NCI-H1436 (cell line): ENCODE measurements at regions not wholly inside any gene's neighbourhood (a gene's known extent, or its start where the extent isn't known, plus 50 kb on each side); places are given as distances from the start of the nearest gene placed in this dataset.

Source experiments
- DNase-seq: peaks from one replicate; lab custom pipeline; 2025; lab: John Stamatoyannopoulos, UW

DNA sequence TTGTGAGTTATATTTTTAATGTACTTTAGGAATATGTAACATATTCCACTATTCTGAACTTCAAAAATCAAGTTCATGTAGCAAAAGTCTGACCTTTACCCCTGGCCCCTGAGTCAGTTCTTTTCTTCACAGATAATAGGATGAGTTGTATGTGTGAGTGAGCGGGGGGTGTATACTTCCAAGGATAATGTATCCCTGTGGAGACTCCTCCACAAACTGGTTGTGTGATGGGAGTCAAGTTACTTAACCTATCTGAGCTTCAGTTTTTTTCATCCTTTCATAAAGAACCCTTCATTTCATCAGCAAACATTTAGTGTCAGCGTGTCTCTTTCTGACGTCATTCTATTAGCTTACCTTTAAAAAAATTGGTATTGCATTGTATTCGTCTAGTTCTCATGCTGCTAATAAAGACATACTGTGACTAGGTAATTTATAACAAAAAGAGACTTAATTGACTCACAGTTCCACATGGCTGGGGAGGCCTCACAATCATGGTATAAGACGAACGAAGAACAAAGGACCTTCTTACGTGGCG lies 288.1 kb upstream of the GPC6 start:
- no peak for DNase-seq

DNA sequence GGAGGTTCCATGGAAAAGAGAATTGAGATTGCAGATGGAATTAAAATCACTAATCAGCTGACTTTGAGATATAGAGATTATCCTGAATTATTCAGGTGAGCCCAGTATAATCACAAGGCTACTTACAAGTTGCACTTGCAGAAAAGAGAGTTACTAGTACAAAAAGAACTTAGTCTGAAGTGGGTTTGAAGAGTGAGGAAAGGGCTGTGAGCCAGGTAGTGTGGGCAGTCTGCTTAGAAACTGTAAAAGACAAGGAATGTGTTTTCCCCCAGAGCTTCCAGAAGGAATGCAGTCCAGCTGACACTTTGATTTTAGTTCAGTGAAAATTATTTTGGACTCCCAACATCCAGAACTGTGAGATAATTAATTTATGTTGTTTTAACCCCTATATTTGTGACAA lies 285.4 kb upstream of the GPC6 start:
- DNase-seq: no peak

DNA sequence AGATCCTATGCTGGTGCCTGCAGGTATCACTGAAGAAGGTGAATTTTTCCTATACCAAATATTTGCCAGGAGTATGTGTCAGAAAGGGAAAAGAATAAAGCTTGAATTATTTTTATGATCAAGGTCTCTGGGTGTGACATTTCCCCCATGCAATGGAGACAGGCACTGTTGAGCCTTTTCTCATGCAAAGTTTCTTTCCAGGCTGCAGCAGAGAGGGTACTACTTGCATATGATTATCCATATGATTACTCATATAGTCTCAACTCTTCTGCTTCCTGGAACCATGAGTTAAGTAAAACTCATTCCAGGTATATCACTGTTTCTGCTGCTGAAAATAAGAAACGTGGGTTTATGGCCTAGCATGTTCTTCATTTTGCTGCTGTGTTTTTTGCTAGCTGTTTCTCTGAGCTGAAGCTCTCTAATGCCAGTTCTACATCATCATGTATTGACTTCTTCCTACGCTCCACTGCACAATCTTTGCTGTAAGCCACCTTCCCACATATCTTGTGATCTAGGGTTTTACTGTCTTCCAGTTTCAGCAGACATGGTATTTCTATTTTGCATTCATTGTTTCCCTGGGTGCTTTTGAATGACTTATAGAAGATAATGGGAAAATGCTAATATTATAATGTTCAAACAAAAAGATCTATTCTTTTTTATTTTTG lies 278.7 kb upstream of the GPC6 start:
- no peak for DNase-seq

DNA sequence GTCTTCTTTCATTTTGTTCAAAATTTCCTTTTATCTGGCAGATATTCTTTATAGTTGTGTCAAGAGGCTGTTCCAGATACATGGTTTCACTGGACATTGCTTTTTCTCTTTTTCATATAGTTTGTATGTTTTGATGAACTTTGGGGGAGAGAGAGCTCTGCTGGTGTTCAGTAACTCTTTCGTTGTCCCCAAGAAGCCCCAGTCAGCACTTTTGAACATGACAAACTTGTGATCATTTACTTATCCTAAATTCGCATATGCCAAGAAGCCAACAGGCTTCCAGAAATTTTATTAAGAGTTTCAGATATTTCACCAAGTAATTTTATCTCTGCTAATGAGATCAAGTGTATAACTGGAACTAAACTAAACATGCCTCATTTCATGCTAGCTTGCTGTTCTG lies 275.8 kb upstream of the GPC6 start:
- no peak for DNase-seq

DNA sequence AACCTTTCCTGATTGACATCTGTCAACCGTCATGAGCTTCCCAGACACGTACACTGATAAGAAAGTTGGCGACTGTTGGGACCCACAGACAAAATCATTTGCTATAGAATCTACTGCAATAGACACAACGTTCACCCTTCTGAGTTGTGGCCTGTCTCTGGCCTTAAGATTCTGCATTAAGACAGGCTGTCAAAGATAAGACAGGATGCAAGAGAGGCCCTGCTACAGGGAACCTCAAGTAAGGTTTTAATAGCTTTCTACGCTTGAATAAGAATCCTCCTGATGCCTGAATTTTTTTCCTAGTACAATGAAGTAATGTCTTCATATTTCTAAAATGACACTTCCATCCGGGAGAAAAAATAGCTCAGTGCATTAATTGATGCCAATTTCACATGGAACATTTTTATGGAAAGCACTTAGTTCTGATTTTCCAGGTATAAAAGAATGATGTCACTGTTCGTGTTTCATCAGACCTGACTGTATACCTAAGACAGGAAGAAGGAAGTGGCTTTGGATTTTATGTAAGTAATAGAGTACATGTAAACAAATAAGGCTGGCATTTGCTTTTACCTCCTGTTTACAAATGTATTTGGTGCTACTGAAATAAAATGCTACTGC lies 275.2 kb upstream of the GPC6 start:
- DNase-seq: no peak

DNA sequence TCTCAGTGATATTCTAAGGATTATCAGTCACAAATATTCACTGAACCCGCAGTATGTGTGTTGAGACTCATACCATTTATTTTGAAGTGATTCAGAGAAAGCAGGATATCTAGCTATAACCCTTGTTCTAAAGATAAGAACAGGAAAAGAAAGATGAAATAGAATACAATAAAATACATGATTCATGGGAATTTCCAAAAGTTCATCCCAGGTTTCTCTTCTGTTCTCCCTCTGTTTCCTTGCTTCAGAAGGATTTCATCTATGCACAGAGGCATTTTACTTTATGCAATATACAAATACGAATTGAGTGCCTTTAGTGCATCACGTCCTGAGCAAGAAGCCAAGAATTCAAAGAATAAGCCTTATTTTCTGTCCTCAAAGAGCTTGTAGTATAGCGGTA lies 274.4 kb upstream of the GPC6 start:
- DNase-seq: no peak

DNA sequence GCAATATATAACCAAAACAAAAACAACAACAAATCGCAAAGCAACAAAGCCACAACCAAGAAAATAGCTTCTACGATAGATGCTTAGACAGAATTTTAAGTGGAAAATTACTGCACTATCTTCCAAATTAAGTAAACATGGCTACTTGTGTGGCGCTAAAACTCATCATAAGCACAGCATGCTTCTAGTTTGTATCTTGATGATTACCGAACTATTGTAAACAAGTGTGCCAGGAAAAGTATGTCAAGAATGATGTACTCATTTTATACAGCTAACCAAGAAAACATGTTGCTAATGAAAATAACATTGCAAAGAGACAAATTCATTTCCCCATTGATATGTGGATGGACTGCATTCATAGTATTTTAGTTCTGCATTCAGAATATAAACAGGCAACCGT lies 271.9 kb upstream of the GPC6 start:
- no peak for DNase-seq

DNA sequence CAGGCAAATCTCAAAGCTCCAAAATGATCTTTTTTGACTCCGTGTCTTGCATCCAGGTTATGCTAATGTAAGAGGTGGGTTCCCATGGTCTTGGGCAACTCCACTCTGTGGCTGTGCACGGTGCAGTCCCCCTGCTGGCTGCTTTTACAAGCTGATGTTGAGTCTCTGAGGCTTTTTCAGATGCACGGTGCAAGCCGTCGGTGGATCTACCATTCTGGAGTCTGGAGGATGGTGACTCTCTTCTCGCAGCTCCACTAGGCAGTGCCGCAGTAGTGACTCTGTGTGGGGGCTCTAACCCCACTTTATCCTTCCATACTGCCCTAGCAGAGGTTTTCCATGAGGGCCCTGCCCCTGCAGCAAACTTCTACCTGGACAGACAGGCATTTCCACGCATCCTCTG lies 266.8 kb upstream of the GPC6 start:
- DNase-seq: no peak

DNA sequence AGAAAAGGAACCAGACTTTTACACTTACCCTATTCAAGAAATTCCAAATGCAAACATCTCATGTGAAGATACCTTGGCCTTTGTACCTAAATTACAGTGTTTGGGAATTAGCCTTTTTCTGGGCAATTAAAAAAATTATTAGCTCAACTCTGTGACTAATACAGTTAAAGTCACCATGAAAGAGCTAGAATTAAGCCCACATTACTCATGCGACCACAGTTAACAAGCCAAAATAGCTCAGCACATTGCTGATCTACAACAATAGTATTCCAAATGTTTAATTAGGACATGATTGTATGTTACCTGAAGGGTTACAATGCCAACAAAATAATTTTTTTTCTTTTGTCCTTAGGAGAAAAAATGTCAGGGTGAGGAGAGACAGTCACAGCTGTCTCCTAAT lies 263.6 kb upstream of the GPC6 start:
- no peak for DNase-seq

DNA sequence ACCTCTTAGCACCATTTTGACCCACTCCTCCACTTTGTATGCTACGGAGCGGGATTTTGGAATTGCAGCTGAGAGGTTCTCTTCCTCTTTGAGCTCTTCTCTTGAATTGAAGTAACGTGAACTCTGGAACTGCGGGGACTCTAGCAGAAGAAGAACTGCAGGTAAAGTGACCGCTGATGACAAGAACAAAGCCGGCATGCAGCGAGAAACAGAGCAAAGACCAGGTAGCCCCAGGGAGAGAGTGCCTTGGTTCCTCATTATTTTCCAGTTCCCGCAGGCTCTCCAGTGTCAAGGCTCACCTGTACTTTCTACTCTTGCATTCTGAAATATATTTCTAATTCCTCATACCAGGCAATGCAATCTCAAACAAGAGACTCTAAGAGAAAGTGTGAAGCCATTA lies 260.3 kb upstream of the GPC6 start:
- no peak for DNase-seq

DNA sequence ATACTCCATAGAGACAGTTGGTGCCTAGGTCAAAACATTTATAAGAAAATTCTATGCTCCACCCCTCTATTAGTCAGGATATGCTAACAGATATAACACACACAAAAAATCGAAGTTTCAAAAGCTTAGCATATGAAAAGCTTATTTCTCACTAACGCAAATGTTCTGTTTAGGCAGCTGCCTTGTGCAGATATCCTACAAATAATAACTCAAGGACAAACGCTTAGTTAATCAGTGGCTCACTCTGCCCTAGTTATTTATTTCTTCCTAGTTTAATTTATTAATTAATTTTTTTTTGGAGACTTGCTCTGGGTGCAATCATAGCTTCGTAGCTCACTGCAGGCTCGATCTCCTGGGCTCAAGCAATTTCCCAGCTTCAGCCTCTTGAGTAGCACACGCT lies 259.7 kb upstream of the GPC6 start:
- no peak for DNase-seq

DNA sequence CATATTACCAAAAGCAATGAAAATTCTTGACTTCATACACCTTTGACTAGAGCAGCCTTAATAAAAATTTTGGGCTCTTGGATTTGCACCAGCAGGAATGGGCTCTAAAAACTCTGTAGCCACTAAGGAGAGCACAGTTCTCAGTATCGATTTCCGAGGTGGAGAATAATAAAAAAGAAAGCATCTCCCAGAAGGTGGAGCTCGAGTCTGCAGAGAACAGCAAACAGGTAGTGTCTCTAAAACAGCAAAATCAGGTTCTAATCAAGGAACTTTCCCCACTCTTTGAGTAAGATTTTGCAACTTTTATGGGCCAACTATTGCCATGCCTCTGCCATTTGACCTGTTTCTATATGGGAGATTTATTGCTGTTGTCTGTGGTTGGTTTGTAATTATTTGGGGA lies 258.7 kb upstream of the GPC6 start:
- no peak for DNase-seq

DNA sequence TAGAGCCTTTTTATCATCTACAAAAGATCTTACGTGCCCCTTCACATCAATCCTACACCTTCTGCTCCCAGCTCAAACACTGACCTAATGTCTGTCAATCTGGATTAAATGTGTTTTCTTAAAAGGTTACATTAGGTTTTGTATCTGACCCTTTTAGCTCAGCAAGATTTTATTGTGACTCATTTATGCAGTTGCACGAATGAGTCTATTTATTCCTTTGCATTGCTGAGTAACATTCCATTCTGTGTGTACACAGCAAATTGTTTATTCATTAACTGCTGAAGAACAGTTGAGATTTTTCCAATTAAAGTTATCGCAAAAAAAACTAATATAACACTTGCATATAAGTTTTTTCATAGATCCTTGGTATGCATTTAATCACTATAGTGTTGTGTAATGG lies 253.9 kb upstream of the GPC6 start:
- no peak for DNase-seq

DNA sequence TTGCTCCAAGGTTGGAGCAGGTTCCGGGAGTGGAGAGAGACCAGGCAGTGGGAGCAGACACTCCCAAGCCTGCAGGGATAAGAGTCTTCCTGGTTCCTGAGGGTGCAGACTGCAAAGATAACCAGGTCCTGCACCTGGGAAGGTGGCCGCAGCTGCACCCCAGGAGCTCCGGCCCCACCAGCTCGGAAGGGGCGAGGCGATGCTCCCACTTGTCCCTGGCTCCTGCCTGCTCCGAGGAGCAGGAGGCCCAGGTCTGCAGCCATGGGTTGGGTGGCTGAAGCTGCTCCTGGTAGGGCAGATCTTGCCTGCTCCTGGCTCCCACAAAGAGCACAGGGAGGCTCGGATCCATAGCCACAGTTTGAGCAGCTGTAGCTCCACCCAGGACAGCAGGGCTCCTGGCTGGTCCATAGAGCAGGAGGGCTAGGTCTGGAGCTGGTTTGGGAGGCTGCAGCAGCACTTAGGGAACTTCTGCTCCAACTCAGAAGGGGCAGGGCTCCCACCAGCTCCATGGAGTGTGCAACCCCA lies 251.6 kb upstream of the GPC6 start:
- no peak for DNase-seq

DNA sequence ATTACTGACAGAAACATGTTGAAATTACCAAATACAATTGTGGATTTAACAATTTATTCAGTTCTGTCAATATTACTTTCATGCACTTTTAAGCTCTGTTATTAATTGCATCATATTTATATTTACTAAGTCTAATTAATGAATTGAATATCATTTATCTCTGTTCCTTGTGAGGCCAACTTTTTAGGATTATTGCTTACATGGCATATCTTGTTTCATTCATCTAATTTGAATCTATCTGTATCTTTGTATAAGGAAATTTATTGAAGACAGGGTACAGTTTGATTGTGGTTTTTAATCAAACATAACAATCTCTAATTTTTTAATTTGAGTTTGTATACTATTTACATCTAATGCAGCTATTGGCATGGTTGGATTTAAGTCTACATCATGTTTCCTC lies 249.9 kb upstream of the GPC6 start:
- DNase-seq: no peak

DNA sequence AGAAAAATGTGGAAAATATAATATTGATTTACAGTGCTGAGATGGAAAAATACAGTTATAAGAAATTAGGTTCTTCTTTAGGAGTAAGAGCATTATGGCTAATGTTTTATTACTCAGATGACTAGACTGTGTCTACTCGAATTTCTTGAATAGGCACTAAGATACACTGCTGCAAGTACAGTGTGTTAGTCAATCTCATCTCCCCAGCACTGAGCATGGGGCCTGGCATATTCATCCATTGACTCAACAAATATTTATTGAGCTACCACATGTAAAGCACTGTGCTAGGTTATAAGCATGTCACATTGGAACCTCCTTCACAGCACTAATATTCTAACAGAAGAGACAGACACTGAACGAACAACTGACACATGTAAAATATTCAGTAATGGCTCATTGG lies 242.5 kb upstream of the GPC6 start:
- DNase-seq: no peak

DNA sequence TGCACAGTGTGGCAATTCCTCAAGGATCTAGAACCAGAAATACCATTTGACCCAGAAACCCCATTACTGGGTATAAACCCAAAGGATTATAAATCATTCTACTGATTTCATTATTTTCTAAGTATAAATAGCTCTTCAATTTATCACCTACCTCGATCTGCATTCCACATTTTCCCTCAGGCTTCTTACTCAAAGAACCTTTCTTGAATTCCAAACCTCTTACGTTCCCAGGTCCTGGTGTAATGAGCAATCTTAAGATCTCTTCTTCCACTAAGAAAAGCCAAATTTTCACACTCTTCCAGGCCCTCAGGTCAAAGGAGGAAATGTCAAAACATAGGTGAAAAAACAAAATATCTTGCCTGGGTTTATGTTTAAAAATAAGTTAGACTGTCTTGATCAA lies 237.3 kb upstream of the GPC6 start:
- no peak for DNase-seq

DNA sequence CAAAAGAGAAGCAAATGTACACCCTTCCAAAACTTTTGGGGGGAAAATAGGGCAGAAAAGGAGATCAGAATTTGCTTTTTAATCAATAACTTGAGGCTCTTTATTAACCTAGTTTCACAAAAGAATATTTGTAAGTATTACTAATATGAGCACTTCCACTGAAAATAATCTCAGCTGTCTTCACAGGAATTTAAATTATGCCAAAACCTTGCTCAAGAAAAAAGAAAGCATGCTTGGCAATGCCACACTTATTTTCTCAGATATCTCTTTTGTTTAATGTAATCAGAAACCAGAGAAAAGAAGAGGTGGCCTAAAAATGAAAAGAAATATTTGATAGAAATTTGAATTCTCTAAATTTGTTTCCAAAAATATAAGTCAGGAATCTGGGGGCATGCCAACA lies 234.9 kb upstream of the GPC6 start:
- no peak for DNase-seq

DNA sequence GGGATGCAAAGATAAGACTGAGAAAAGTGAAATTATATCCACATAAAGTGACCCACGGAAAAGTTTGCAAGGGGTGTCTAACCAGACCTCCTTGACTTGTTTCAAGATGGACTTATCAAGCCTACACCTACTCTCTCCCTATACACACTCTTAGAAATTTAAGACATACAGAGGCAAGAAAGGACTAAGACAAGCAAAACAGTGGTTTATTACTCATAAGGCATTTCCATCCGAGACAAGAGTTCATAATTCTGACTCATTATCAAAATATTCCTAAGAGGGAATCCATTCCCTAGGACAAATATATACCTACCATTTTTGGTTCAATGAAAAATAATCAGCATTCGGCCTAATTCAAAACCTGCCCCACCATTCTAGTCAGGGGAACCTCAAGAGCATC lies 232.6 kb upstream of the GPC6 start:
- no peak for DNase-seq

DNA sequence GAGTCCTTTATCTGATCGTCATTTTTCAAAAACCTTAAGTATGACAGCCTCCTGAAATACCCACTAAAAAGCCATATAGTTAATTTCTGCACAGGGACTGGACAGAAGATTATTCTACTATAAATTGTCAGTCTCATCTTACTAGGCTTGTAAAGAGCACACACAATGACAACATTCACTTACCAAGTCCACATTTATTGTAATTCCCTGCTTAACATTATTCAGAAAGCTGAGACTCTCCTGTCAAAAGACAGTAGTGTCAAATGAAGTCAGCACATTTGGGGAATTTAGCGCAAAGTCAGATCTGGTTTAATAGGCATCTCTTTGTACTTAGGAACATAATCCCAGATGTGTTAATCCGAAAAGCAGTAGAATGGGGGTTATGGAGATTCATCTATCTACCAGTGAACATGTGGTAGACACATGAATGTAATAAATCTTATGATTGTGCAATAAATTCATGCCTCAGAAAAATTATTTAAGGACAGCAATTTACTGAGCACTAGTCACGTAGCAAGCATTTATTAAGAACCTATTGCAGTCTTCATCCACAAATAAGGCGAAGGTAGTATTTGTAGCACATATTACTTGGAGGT lies 224.6 kb upstream of the GPC6 start:
- DNase-seq: no peak

DNA sequence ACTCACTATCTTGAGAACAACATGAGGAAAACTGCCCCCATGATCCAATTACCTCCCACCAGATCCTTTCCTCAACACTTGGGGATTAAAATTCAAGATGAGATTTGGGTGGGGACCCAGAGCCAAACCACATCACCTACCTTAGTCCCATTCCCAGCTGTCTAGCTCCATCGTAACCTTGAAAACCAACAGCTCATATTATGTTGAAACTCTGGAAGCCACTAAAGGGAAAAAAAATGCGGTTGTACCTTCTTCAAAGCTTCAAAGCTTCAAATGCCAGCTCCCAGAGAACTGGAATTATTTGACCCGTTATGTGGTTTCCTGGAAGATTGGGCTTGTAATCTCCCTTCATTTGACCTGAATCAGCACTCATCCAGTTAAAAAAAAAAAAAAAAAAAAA lies 223.1 kb upstream of the GPC6 start:
- no peak for DNase-seq

DNA sequence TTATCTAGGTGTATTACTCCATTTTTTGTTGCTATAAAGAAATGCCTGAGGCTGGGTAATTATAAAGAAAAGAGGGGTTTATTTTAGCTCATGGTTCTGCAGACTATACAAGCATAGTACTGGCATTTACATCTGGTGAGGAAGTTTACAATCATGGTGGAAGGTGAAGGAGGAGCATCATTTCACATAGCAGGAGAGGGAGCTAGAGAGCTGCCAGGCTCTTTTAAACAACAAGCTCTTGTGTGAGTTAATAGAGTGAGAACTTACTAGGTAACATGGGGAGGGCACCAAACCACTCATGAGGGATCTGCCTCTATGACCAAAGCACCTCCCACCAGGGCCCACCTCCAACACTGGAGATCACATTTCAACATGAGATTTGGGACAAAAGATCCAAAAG lies 221.7 kb upstream of the GPC6 start:
- no peak for DNase-seq

DNA sequence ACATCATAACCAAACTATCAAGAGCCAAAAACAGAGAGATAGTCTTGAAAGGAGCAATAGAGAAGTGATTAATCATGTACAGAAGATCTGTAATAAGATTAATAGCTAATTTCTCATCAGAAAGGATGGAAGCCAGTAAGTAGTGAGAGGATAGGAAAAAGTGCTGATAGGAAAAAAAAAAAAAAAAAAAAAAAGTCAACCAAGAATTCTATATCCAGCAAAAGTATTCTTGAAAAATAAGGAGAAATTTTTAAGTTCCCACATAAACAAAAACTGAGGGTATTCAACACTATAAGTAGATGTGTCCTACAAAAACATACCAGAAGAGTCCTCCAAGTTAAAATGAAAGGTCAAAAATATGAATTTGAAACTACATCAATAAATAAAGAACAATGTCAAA lies 218.7 kb upstream of the GPC6 start:
- DNase-seq: no peak
